ENCODE measurements at regions not wholly inside any gene's neighbourhood (a gene's known extent, or its start where the extent isn't known, plus 50 kb on each side); places are given as distances from the start of the nearest gene placed in this dataset.

- no peak for TF ChIP-seq POLR2A (IDR thresholded peaks at IDR 0.05; ENCODE audit: low read length)
- no peak for TF ChIP-seq GATA1 (IDR thresholded peaks at IDR 0.05; ENCODE audit: low read depth, low read length)
These were observed 108.8 kb downstream of the WT1 start for GRCh38 chr11:32326522-32326921.

All from erythroblast (primary cell).